COLO829 (cell line): ENCODE measurements at regions not wholly inside any gene's neighbourhood (a gene's known extent, or its start where the extent isn't known, plus 50 kb on each side); places are given as distances from the start of the nearest gene placed in this dataset.
A peak's percentile ranks its signal among the peaks of the same experiment; 100 is the strongest.
"Not testable (repeated sequence)": the region's sequence is repeated elsewhere in the genome, so short reads cannot be mapped to it uniquely, and the experiment has no call there.

Experiments used
- DNase-seq: peaks from one replicate; pipeline ENCODE4 v3.0.0; 2012; ENCODE audit warnings: low spot score

DNA sequence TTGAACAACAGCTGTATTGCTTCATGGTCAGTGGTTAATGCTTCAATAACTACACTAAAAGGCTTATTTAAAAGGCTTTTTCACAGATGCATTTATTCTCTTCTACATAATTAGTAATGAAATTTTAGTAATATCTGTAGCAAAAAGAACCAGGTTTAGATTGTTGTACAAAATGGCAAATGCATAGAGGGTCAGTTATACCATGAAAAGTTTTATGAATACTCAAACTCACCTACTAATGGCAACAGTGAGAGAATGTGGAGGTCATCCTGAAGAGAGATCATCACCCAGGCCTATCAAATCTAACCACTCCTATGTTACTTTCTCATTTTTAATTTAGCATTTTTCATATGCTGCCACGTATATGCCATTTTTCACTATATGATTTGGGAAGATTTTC is 444.3 kb upstream of the CDH9 start:
- DNase-seq: no peak

DNA sequence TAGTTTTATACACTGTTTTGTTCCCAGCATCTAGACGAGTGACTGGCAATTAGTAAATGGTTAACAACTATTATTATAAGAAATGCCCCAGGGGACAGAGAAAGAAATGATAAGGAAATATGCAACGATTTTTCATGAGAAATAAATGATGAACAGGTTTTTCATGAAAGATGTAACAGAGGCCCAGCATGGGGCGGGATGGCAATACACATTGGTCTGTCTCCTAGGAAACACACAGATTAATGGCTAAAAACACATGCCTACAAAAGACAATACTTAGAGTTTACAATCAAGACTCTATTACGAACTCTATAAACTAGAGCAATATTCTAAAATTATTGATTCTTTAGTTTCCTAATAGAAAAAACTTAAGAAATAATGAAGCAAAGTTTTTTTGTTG is 441.5 kb upstream of the CDH9 start:
- no peak for DNase-seq

DNA sequence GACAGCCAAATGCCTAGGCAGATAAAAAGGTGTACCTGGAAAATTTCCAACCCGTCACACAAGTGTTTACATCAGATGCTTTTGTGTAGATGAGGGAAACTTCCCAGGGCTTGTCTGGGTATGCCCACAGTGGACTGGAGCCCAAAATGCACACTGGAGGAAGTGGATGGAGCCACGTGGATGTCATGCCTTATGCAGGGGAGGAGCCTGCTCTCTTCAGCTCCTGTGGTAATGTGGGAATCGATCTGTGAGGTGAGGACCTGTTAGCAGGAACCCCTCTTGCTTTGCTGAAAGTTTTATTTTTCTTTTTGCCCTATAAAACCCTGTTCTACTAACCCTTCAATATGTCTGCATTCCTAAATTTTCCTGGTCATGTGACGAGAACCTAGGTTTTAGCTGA is 439.2 kb upstream of the CDH9 start:
- DNase-seq: no peak

DNA sequence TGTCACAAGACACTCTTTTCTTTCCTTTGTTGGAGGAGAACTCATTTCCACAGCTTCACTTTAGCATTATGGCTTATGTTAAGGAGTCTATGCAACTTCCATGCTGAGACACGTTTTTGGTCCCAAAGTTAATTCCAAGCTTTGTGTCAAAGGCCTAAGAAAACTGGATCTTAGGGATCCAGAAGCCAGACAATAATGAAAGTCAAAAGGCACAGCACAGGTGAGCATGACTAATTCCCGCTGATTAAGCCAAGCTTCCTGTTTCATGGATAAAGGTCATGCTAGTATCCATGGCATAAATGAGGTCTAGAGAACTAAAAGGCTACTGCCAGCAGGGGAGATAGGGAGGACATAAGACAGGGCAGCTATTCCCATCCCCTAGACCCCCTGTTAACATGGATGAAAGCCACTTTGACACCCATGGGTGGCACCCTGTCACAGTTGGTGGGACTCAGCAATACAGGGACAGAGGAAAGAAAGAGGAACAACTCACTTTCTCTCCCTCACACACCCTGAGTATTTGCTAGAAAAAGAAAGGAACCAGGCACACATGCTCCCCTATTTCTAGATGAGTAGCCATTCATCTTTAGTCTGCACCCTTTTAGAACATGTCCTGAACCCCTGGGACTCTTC is 438.1 kb upstream of the CDH9 start:
- no peak for DNase-seq

DNA sequence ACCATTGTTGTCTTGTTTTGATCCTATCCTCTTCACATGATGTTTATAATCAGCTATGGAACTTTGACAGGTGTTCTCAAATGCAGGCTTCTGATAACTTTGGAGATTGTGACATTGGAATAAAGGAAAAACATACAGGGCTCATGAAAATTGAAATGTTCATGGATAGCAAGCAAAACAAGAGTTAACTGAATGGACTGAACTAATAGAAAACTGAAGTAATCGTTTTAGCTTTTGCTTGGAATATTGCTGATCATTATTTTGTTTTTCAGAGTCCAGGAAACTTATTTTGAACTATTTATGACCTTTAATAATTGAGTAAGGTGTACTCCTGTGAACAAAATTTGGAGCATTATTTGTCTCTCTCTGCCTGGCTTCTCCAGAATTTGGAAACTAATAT is 436.7 kb upstream of the CDH9 start:
- DNase-seq: no peak

GRCh38 chr5:27474395-27474794 is 436.0 kb upstream of the CDH9 start:
- DNase-seq: no peak

DNA sequence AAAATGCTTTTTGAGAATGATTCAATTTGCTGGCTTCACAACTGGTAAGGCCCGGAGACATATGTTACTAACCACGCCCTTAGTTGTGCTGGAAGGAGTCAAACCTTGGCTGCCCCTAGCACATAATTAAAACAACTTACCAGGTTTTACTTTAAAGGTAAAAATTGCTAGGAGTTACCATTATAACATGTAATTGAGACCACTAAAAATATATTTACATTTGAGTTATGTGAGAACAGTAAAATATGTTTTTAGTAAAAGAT is 435.6 kb upstream of the CDH9 start:
- DNase-seq: no peak

- no peak for DNase-seq
Observed at GRCh38 chr5:27473307-27474046, 435.1 kb upstream of the CDH9 start.

GRCh38 chr5:27472871-27473270 is 434.5 kb upstream of the CDH9 start:
- no peak for DNase-seq

- peak; percentile 48 for DNase-seq
Observed at GRCh38 chr5:27472000-27472763, 433.8 kb upstream of the CDH9 start.

GRCh38 chr5:27466959-27467358 is 428.6 kb upstream of the CDH9 start:
- DNase-seq: no peak

DNA sequence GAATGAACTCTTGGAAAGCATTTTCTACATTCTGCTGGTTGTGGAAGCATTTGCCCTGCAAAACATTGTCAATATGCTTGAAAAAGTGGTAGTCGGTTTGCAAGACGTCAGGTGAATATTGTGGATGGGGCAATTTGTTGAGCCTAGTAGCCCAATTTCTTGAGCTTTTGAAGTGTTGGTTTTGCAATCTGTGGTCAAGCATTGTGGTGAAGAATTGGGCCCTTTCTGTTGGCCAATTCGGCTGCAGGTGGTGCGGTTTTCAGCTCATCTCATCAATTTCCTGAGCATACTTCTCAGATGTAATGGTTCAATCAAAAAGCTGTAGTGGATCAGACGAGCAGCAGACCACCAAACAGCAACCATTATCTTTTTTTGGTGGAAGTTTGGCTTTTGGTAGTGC is 426.8 kb upstream of the CDH9 start:
- DNase-seq: no peak

- DNase-seq: no peak
Observed at GRCh38 chr5:27463446-27464149, 425.2 kb upstream of the CDH9 start.

GRCh38 chr5:27462936-27463335 is 424.6 kb upstream of the CDH9 start:
- DNase-seq: no peak

DNA sequence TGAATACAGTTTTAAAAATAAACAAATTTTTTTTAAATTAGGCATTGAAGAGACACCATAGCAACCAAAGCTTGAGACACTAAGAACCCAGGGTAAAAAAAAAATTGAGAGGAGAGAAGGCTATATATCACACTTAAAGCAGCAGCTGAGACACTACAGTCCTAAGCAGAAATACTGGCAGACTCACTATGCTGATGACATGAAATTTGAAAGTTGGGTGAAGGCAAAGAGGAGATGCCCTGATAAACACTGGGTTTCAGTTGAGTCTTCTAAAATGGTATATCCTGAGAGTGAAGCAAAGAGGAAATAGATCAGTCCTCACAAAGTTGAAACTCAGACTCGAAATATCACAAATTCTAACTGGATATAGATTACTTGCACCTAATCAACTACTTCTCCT is 419.9 kb upstream of the CDH9 start:
- DNase-seq: no peak

DNA sequence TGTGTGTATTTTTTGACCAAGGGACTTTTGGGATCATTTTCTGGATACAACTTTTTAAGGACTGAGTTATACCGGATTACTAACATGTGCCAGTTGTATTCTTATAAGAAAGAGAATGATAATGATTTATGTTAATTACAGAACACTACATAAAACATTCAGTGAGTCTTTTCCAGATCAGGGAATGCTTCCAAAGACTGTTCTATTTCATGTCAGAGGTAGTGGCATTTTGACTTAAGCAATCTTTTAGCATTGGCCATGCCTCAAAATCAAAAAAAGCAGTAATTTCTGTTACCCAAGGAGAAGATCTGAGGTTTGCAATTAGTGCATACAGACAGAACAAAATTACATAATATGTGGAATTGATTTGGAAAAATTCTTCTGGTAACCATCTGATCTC is 413.0 kb upstream of the CDH9 start:
- no peak for DNase-seq

DNA sequence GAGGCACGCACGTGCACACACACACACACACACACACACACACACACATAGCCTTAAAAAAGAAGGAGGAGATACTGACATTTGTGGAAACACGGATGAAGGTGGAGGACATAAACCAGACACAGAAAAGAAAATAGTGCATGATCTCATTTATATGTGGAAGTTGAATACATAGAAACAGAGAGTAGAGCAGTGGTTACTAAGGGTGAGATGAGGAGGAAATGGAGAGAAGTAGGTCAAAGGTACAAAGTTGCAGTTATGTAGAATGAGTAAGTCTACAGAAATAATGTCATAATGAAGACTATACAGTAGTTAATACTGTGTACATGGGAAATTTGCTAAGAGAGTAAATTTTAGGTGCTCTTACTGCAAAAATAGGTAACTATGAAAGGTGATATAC is 412.2 kb upstream of the CDH9 start:
- DNase-seq: no peak

DNA sequence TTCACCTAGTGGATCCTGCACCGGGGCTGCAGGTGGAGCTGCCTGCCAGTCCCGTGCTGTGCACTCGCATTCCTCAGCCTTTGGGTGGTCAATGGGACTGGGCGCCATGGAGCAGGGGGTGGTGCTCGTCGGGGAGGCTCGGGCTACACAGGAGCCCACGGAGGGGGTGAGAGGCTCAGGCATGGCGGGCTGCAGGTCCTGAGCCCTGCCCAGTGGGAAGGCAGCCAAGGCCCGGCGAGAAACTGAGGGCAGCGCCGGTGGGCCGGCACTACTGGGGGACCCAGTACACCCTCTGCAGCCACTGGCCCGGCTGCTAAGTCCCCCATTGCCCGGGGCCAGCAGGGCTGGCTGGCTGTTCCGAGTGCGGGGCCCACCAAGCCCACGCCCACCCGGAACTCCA is 401.0 kb upstream of the CDH9 start:
- not testable (repeated sequence) for DNase-seq

DNA sequence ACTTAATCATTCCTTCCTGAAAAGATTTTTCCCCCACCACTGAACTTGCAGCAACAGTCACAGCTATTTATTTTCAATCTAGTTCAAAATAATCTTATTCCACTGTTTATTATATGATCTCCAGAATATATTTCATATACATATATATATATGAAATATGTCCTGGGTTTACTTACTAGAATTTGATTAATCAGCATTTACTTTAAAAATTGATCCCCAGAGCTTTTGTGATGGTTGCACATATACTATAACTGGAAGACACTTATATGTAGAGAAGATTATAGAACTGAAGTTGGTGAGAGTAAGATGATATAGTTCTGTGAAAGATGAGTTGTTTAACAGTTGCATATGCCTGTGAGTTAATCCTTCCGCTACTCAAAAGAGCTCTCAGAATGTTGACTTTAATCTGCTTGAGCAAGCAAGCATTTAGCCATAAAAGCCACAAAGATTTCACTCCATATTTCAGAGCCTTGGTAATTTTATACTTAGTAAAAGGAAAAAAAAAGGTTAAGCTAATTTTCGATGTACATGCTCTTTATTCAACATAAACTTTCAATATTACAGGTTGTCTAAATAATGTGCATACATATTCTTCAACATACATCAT is 399.3 kb upstream of the CDH9 start:
- no peak for DNase-seq

DNA sequence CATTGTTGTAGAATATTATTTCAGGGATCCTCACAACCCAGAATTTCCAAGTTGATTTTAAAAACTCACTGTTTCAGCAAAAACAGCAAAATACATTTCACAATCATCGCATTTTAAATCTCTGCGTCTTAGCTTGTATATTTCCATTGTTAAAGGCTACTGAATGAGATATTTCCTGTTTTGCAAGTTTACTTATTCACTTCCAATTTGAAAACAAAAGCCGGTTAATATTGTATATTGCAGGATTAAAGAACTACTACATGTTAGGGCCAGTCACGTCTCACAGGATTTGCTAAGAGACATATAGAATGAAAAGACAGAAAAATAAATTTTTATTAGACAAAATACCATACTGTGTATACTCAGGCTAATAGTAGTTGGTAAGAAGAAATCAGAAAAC is 395.9 kb upstream of the CDH9 start:
- no peak for DNase-seq

DNA sequence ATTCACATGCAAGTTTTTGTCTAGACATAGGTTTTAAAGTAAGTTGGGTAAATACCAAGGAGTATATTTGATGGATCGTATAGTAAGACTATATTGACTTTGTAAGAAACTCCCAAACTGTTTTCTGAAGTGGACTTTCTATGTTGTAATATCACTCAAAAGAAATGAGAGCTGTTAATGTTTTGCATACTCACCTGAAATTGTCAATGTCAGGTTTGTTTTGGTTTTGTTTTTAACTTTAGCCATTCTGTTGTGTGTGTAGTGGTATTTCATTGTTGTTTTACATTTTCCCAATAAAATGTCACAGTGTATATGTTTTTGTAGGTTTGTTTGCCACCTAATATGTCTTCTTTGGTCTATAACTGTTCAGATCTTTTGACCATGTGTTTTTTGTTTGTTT is 375.7 kb upstream of the CDH9 start:
- DNase-seq: no peak

DNA sequence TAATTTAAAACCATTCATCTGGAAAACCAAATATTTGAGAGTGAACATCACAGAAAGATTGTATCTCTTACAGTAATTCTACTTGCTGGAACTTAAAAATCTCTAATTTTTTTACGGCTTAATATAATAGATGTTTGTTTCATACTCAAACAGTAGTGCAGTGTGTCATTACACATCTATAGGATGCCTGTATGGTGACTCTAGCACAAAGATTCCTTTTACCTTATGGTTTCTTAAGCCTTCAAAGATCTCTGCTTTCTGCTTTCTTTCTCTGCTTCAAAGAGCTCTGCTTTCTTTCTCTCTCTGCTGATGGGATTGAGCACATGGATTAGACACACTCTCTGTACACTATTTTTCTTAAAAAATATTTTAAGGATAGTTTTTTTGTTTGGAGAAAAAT is 374.0 kb upstream of the CDH9 start:
- DNase-seq: peak; percentile 48

- DNase-seq: no peak
Observed at GRCh38 chr5:27406020-27406419, 367.6 kb upstream of the CDH9 start.
